H9 (cell line): ENCODE measurements at regions not wholly inside any gene's neighbourhood (a gene's known extent, or its start where the extent isn't known, plus 50 kb on each side); places are given as distances from the start of the nearest gene placed in this dataset.
"Not testable (repeated sequence)": the region's sequence is repeated elsewhere in the genome, so short reads cannot be mapped to it uniquely, and the experiment has no call there.

Experiments
- DNase-seq: peaks from one replicate; pipeline ENCODE4 v3.0.0-alpha.2; 2017
- H2AFZ ChIP-seq: one replicate; pipeline ENCODE4 v1.6.1; 2013; ENCODE audit warnings: mild to moderate bottlenecking, low read length, control low read depth, moderate library complexity
- H2AK5ac ChIP-seq: 2 replicates; pipeline ENCODE4 v1.6.1; 2013; ENCODE audit warnings: low read length, control low read depth, mixed read lengths; ENCODE audit not compliant: insufficient read length
- H2BK120ac ChIP-seq: one replicate; pipeline ENCODE4 v1.6.1; 2013; ENCODE audit warnings: low read depth, mild to moderate bottlenecking, low read length, control low read depth, inconsistent platforms; ENCODE audit not compliant: poor library complexity, severe bottlenecking
- H2BK12ac ChIP-seq: 2 replicates; pipeline ENCODE4 v1.6.1; 2013; ENCODE audit warnings: low read length, control low read depth, mixed read lengths, low read depth; ENCODE audit not compliant: insufficient read length
- H2BK15ac ChIP-seq: 2 replicates; pipeline ENCODE4 v1.6.1; 2013; ENCODE audit warnings: low read depth, low read length, control low read depth
- H2BK20ac ChIP-seq: one replicate; pipeline ENCODE4 v1.6.1; 2013; ENCODE audit warnings: low read depth, mild to moderate bottlenecking, low read length, control low read depth, inconsistent platforms; ENCODE audit not compliant: poor library complexity, severe bottlenecking
- H2BK5ac ChIP-seq: 2 replicates; pipeline ENCODE4 v1.6.1; 2013; ENCODE audit warnings: low read length, control low read depth, mixed read lengths; ENCODE audit not compliant: insufficient read length
- H3K14ac ChIP-seq: 2 replicates; pipeline ENCODE4 v1.6.1; 2013; ENCODE audit warnings: low read length, control low read depth; ENCODE audit not compliant: insufficient read depth
- H3K18ac ChIP-seq: 2 replicates; pipeline ENCODE4 v1.6.1; 2013; ENCODE audit warnings: low read depth, mild to moderate bottlenecking, mixed read lengths, low read length, control low read depth; ENCODE audit not compliant: insufficient read length
- H3K23ac ChIP-seq: 2 replicates; pipeline ENCODE4 v1.6.1; 2013; ENCODE audit warnings: low read length, control low read depth, mixed read lengths, low read depth; ENCODE audit not compliant: insufficient read length
- H3K23me2 ChIP-seq: 2 replicates; pipeline ENCODE4 v1.6.1; 2013; ENCODE audit warnings: low read depth, mild to moderate bottlenecking, mixed read lengths, low read length, control low read depth; ENCODE audit not compliant: insufficient read length, poor library complexity, severe bottlenecking
- H3K27ac ChIP-seq: 2 replicates; pipeline ENCODE4 v1.5.1; 2013; ENCODE audit warnings: low read length, control low read depth, mixed read lengths, low read depth; ENCODE audit not compliant: insufficient read length
- H3K27me3 ChIP-seq: 2 replicates; pipeline ENCODE4 v1.6.1; 2013; ENCODE audit warnings: low read length, control low read depth, inconsistent platforms; ENCODE audit not compliant: insufficient read depth
- H3K4ac ChIP-seq: 2 replicates; pipeline ENCODE4 v1.6.1; 2013; ENCODE audit warnings: low read depth, mild to moderate bottlenecking, control low read depth, inconsistent platforms, low read length, moderate library complexity
- H3K4me1 ChIP-seq: 2 replicates; pipeline ENCODE4 v1.6.1; 2013; ENCODE audit warnings: low read length, control low read depth, inconsistent platforms; ENCODE audit not compliant: insufficient read depth
- H3K4me2 ChIP-seq: 2 replicates; pipeline ENCODE4 v1.6.1; 2013; ENCODE audit warnings: low read length, control low read depth, mixed read lengths; ENCODE audit not compliant: insufficient read length, insufficient read depth
- H3K56ac ChIP-seq: 2 replicates; pipeline ENCODE4 v1.6.1; 2013; ENCODE audit warnings: low read depth, mild to moderate bottlenecking, mixed read lengths, low read length, control low read depth; ENCODE audit not compliant: insufficient read length
- H3K79me1 ChIP-seq: 2 replicates; pipeline ENCODE4 v1.6.1; 2013; ENCODE audit warnings: low read depth, mild to moderate bottlenecking, moderate library complexity, low read length, control low read depth, inconsistent platforms; ENCODE audit not compliant: insufficient read depth, poor library complexity, severe bottlenecking
- H3K79me2 ChIP-seq: 2 replicates; pipeline ENCODE4 v1.6.1; 2013; ENCODE audit warnings: low read length, control low read depth, inconsistent platforms; ENCODE audit not compliant: insufficient read depth
- H3K9ac ChIP-seq: 2 replicates; pipeline ENCODE4 v1.6.1; 2013; ENCODE audit warnings: low read length, control low read depth, mixed read lengths; ENCODE audit not compliant: insufficient read length; ENCODE audit errors: extremely low read depth
- H3K9me3 ChIP-seq: one replicate; pipeline ENCODE4 v1.6.1; 2013; ENCODE audit warnings: low read depth, low read length, inconsistent platforms; ENCODE audit not compliant: control insufficient read depth
- H3T11ph ChIP-seq: one replicate; pipeline ENCODE4 v1.6.1; 2013; ENCODE audit warnings: mild to moderate bottlenecking, low read length, control low read depth, inconsistent platforms
- H4K20me1 ChIP-seq: one replicate; pipeline ENCODE4 v1.6.1; 2013; ENCODE audit not compliant: control insufficient read depth, insufficient read length, insufficient read depth
- H4K5ac ChIP-seq: 2 replicates; pipeline ENCODE4 v1.6.1; 2013; ENCODE audit warnings: low read depth, mild to moderate bottlenecking, mixed read lengths, low read length, control low read depth; ENCODE audit not compliant: insufficient read length
- H4K8ac ChIP-seq: replicated peaks from 2 replicates; pipeline ENCODE4 v1.6.1; 2013; ENCODE audit warnings: low read length, control low read depth, mixed read lengths, low read depth; ENCODE audit not compliant: insufficient read length
- H4K91ac ChIP-seq: 2 replicates; pipeline ENCODE4 v1.6.1; 2013; ENCODE audit warnings: low read depth, mild to moderate bottlenecking, moderate library complexity, mixed read lengths, low read length, control low read depth; ENCODE audit not compliant: insufficient read length
- H3K27ac Mint-ChIP-seq, 3 experiments: 2 replicates in 2 of 3; 3 replicates in 1 of 3; pipeline ENCODE4 v1.8.0; 2020 to 2021; ENCODE audit warnings: mixed read lengths in 3 of 3, mild to moderate bottlenecking in 1 of 3, moderate library complexity in 1 of 3
- H3K27me3 Mint-ChIP-seq: 2 replicates; pipeline ENCODE4 v1.8.0; 2021; ENCODE audit warnings: low read depth, mild to moderate bottlenecking, moderate library complexity, mixed read lengths
- H3K36me3 Mint-ChIP-seq, 3 experiments: 2 replicates in 2 of 3; 3 replicates in 1 of 3; pipeline ENCODE4 v1.8.0; 2020 to 2021; ENCODE audit warnings: low read depth in 3 of 3, mixed read lengths in 3 of 3; ENCODE audit not compliant: insufficient read depth in 1 of 3
- H3K4me1 Mint-ChIP-seq, 2 experiments: 2 replicates each; pipeline ENCODE4 v1.8.0; 2020; ENCODE audit warnings: mixed read lengths in 2 of 2
- H3K4me3 Mint-ChIP-seq, 2 experiments: 2 replicates in 1 of 2; 3 replicates in 1 of 2; pipeline ENCODE4 v1.8.0; 2020 to 2021; ENCODE audit warnings: mild to moderate bottlenecking in 2 of 2, mixed read lengths in 2 of 2, moderate library complexity in 1 of 2
- H3K9me3 Mint-ChIP-seq, 2 experiments: 2 replicates in 1 of 2; 3 replicates in 1 of 2; pipeline ENCODE4 v1.8.0; 2020; ENCODE audit warnings: mild to moderate bottlenecking in 2 of 2, mixed read lengths in 2 of 2, moderate library complexity in 1 of 2
- CTCF ChIP-seq: fragments of 200-600 bp; sonication (generic); conservative IDR thresholded peaks from 3 replicates; pipeline ENCODE4 v1.8.0; 2021; ENCODE audit warnings: antibody characterized with exemption, mild to moderate bottlenecking
- WGBS: extraction: QIAGEN DNeasy Blood & Tissue Kit; methylation state at CpG from one replicate; pipeline ENCODE4 v1.1.7; 2013; ENCODE audit warnings: missing lambda C conversion rate, low lambda C conversion rate, mixed read lengths; ENCODE audit not compliant: insufficient read length; ENCODE audit errors: extremely low coverage; 5-methylcytosine and 5-hydroxymethylcytosine counted together

GRCh38 chr16:29268348-29268747 lies 138.2 kb downstream of the NPIPB11 start:
- TF ChIP-seq CTCF: peak; percentile 41; the same call in 2 of the 3 replicates
- no CpG with 5 or more reads among the region's 14 CpGs for WGBS
- not testable (repeated sequence) for H3K27me3 ChIP-seq, H3K36me3 Mint-ChIP-seq, H3K18ac ChIP-seq, H3K23me2 ChIP-seq, H3K27ac Mint-ChIP-seq, H3K9me3 Mint-ChIP-seq, H2BK12ac ChIP-seq, H4K5ac ChIP-seq, H3K79me2 ChIP-seq, H2AK5ac ChIP-seq, H2BK120ac ChIP-seq, H3K4ac ChIP-seq, H2BK5ac ChIP-seq, DNase-seq, H3K56ac ChIP-seq, H3K23ac ChIP-seq, H3K79me1 ChIP-seq, H3T11ph ChIP-seq, H3K4me2 ChIP-seq, H4K8ac ChIP-seq, H2BK15ac ChIP-seq, H3K9ac ChIP-seq, H2AFZ ChIP-seq, H3K4me3 Mint-ChIP-seq, H3K27ac ChIP-seq, H3K9me3 ChIP-seq, H4K20me1 ChIP-seq, H2BK20ac ChIP-seq, H3K4me1 ChIP-seq, H3K14ac ChIP-seq, H3K4me1 Mint-ChIP-seq, H3K27me3 Mint-ChIP-seq, H4K91ac ChIP-seq

- not testable (repeated sequence) for H2BK12ac ChIP-seq, H3K79me2 ChIP-seq, H3K9ac ChIP-seq, H3K9me3 ChIP-seq, H2AFZ ChIP-seq, H3K14ac ChIP-seq, H4K5ac ChIP-seq, H3K23ac ChIP-seq, H3T11ph ChIP-seq, H3K27me3 ChIP-seq, H2AK5ac ChIP-seq, H2BK5ac ChIP-seq, H3K9me3 Mint-ChIP-seq, H3K18ac ChIP-seq, H2BK120ac ChIP-seq, H3K4me1 ChIP-seq, H3K79me1 ChIP-seq, DNase-seq, H3K27ac ChIP-seq, H3K4me1 Mint-ChIP-seq, H3K4me2 ChIP-seq, H3K56ac ChIP-seq, H2BK15ac ChIP-seq, H4K91ac ChIP-seq, H3K27me3 Mint-ChIP-seq, H3K36me3 Mint-ChIP-seq, H3K23me2 ChIP-seq, H4K20me1 ChIP-seq, H3K4ac ChIP-seq, H2BK20ac ChIP-seq, H3K4me3 Mint-ChIP-seq, H4K8ac ChIP-seq
- peak overlapping the region in 1 of 3 experiments; percentile 44; a peak in 1 of 7 replicates for H3K27ac Mint-ChIP-seq
- WGBS: no CpG with 5 or more reads among the region's 6 CpGs
Measured at GRCh38 chr16:29267891-29268290, 138.6 kb downstream of the NPIPB11 start.
